Medulla oblongata (tissue), 1 donor: ENCODE measurements at regions not wholly inside any gene's neighbourhood (a gene's known extent, or its start where the extent isn't known, plus 50 kb on each side); places are given as distances from the start of the nearest gene placed in this dataset.
A peak's percentile ranks its signal among the peaks of the same experiment; 100 is the strongest.

Experiments used
- DNase-seq: peaks from one replicate; pipeline ENCODE4 v3.0.0-alpha.2; 2015; ENCODE audit errors: extremely low spot score

DNA sequence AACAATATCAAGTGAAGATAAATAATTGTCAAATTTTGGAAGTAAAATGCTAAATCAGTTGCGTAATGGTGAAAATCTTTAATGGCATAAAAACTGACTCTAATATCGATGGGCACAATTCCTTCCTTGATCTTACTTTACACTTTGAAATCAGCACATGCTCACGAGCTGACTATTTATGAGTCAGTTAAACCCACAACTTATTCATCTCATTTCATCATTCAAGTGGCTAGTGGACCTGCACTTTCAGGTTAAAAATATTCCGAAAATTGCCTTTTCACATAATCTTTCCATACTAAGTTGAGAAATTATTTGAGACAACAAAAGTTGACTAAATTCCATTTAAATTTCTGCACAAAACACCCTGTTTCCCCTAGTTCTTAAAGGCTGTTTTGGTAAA lies 582.1 kb upstream of the TENM3 start:
- DNase-seq, result no peak

DNA sequence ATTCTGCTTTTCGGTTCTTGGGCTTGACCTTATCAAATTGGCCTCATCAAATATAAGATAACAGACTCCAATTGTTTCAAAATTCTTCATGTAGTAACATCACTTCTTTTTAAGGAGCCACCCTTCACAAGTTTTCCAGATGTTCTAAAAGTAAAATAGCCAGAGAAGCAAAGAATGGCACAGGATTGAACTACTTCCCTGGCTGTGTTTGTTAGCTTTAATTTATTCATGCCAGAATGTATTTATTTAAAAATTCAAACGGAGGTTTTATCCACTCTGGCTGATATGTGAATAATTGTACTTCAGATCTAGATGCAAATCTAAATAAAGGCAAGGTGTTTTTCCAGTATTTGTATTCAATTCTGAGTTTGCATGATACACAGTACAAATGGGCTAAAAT lies 581.3 kb upstream of the TENM3 start:
- DNase-seq, result no peak

- peak; percentile 45 for DNase-seq
Measured at GRCh38 chr4:181662383-181662782, 580.8 kb upstream of the TENM3 start.

GRCh38 chr4:181670506-181670905 lies 572.7 kb upstream of the TENM3 start:
- no peak for DNase-seq

DNA sequence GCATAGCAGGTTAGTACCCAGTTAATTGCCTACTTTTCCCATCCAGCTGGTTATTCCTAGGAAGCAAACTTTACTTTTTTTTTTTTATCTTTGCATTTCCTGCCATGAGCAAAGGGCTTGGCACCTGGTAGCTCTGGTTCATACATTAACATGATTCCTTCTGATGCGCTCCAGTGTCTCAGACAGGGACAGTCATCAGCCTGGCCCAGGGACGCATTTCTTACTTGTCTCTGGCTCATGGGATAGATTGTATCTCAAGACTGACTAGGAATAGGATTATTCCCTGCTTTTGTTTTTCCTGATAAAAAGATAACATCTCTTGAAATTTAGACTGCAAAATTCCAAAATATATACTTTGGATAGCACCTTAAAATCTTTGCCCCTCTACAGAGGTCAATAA lies 571.5 kb upstream of the TENM3 start:
- DNase-seq, result no peak

GRCh38 chr4:181672751-181673150 lies 570.5 kb upstream of the TENM3 start:
- DNase-seq, result no peak

- no peak for DNase-seq
Measured at GRCh38 chr4:181674315-181674875, 568.8 kb upstream of the TENM3 start.

DNA sequence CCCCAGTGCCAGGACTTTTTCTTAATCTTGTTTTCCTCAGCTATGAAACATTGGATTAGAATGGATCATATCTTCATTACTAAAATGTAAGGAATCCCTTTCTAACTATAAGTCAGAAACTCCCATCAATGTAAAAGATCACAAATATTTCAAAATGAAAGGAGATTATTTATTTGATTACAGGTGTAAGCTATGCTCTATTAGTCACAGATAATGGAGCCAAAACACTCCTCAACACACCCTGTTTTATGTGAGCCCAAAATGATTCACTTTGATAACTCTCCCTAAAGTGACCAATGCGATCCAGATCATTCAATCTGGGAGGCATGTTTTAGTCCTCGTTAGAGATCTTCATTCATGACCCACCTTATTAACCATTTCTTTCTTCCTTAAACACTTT lies 566.7 kb upstream of the TENM3 start:
- no peak for DNase-seq

DNA sequence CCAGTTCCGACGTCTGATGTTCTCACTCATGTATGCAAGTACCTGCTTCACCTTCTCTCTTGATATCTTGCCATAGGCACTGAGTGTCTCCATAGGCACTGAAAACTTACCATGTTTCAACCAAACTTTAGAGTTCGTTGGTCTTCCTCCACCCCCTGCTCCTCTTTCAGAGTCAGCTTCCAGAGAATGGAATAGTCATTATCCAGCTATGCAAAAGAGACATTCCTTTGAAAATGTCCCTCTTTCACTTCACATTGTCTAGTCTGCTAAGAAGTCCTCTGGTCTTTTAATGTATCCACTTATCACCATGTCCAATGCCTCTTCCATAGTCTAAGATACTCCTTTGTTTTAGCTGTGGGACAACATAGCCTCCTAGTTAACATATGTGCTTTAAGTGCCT lies 566.0 kb upstream of the TENM3 start:
- DNase-seq, result no peak

DNA sequence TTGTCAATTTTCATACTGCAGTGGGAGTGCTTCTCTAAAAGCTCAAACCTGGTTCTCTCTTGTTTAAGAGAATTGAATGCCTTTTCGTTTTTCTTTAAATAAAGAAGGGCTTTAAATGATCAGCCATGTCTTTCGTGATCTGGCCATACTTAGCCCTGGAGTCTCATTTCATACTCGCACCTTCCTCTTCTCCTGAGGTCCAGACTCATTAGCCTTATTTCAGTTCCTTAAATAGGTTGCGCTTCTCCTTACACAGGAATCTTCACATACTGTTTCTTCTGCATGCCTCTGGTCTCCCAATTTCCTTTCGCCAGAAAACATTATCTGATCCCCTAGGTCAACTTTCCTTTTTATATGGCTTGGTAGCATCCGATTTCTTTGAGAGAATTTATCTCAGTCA lies 565.6 kb upstream of the TENM3 start:
- peak; percentile 61 for DNase-seq

DNA sequence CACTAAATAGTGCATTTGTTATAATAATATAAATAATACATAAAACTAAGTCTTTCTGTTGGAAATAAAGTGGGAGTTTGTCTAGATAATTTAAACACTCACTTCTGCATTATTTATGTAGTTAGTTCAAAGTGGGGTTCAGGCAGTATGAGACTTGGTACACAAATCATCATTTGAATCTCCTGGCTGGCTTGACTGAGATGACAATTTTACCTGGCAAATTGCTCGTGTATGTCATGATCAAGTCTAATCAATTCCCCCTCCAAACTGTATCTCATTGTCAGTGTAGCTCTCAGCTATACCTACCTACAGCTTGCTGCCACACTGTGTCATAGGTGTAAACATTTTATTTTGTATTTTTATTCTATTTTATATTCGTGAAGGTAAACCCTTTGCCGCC lies 563.4 kb upstream of the TENM3 start:
- no peak for DNase-seq

DNA sequence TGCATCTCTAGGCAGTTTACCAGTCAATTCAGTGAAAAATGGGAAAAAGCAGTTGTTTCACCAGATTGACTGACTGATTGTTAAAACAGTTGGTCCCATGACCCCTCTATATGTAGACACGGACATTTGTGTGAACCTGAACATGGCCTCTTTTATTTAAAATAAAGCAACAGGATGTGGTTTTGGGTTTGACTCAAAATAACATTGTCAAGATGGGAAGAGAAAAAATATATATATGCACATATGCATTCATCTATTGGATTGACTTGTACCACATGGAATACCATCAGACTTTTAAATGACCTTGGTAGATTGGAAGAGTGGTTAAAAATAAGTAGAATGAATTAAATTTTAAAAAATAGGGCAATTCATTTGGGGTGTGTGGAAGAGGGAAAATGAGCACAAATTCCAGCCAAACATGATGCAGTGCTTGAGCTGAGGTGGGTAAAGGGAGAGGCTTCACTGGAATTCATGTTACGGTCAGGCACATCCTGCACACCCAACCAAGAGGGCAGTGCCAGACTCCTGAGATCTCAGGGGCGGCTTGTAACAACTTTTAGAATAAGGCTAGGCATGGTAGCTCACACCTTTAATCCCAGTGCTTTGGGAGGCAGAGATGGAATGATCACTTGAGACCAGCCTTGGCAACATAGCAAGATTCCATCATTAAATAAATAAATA lies 560.7 kb upstream of the TENM3 start:
- DNase-seq, result no peak

DNA sequence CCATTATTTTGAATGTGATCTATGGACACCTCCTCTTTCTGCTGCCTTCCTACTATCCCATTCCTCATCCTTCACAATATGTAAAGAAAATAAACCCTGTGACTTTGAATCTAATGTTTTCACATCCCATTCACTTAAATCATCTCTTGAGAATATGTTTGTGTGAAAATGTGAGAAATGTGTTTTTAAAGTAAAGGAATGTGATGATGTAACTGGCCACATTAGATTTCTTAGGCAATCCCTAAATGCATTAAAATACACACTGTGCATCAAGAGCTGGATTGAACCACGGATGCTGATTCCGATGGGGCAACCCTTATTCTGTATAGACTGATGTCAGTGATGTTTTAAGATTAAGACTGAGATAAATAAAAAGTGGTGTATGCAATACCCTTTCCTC lies 558.9 kb upstream of the TENM3 start:
- DNase-seq, result no peak

GRCh38 chr4:181685461-181685860 lies 557.7 kb upstream of the TENM3 start:
- DNase-seq, result no peak

- DNase-seq, result no peak
Measured at GRCh38 chr4:181685911-181686310, 557.3 kb upstream of the TENM3 start.

- DNase-seq, result no peak
Measured at GRCh38 chr4:181687116-181687515, 556.1 kb upstream of the TENM3 start.

GRCh38 chr4:181688432-181688831 lies 554.8 kb upstream of the TENM3 start:
- no peak for DNase-seq

DNA sequence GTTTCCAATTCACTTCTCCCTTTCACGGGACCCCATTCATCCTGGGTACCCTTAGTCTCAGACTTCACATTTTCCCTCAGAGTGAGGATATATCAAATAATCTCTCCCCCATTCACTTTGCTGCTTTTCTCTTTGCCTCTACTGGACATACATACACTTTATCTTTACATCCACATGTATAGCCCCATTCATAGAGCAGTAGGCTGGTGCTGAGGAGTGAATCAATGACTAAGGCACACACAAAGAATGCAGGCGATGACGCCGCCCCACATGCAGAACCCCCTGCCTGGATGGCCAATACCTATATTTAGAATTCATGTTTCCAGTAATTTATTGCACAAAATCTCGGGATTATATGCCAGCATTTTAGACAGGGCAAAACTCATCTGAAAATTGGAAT lies 554.3 kb upstream of the TENM3 start:
- DNase-seq, result no peak

DNA sequence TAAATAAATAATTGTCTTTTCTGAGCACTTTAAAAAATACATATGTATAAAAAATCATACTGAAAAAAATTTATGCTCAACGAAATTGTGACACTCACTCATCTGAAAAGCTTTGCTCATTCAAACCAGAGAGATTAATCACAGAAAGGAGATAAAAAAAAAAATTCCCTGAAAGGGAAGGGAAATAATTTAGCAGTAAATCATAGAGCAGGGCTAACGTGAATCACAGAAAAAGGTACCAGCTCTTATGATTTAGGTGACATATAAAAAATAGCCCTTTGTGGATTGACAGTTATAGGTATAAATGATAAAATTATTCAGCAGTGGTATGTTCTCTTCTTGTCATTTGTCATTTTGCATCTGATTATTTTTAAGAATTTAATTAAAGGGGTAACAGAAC lies 552.7 kb upstream of the TENM3 start:
- no peak for DNase-seq

DNA sequence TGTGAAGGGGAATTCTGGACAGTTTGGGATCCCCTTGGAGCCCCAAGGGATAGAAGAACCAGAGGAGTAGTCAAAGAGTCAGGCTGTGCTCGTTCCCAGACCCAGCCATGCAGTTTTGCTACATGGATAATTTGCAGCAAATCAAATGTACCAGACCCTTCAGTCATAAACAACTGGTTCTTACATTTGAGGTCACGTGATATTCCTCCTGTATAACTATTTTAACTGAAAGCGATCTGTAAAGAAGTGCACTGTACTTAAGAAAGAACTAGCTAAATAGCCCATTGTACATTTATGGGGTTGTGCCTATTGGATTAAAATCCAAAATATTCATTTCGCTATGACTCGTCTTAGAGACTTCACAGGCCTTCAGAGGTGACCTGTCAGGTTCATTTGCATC lies 550.2 kb upstream of the TENM3 start:
- DNase-seq, result no peak

GRCh38 chr4:181693517-181693916 lies 549.7 kb upstream of the TENM3 start:
- no peak for DNase-seq

DNA sequence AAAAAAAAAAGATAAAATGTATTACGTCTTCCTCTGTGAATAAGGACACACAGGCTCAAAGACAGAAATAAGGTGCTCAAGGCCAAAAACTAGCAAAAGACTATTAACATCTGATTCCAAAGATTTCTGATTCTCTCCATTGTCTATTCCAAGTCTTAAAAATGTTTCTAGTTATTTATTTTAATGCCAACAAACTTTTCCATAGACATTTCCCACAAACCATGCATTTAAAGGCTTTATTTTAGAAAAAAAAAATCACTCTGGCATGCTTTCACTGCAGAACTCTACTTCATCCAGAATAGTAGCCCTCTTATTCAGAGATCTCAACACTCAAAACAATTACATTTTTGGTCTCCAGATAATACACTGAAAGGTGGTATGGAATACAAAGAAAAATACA lies 545.0 kb upstream of the TENM3 start:
- DNase-seq, result no peak

DNA sequence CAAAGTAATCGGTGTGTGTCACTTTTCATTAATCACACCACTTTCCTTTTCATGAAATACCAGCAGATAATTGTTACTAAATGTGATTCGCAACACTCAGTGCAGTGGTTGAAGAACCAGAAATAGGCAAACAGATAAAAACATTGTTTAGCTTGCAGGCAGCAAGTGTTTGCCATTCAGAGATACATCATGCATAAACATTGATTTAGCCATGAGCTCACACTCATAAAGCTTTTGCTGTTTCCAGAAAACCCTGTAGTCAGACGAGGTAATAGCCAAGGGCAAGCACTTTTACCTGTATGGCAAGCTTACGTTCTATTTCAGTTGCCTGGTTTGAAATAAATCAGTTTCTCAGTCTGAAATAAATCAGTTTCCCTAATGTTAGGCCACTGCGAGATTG lies 542.0 kb upstream of the TENM3 start:
- no peak for DNase-seq

- DNase-seq, result peak; percentile 28
Measured at GRCh38 chr4:181701894-181702293, 541.3 kb upstream of the TENM3 start.
